WERI-Rb-1 (cell line): ENCODE measurements at regions not wholly inside any gene's neighbourhood (a gene's known extent, or its start where the extent isn't known, plus 50 kb on each side); places are given as distances from the start of the nearest gene placed in this dataset.

Source experiments
- DNase-seq: peaks from one replicate; pipeline ENCODE4 v3.0.0-alpha.2; 2020
- H3K27ac ChIP-seq: fragments of 250-450 bp; sonication (Bioruptor Pico); 2 replicates; pipeline ENCODE4 v1.5.1; 2020; ENCODE audit warnings: mild to moderate bottlenecking, moderate library complexity
- H3K27me3 ChIP-seq: fragments of 250-450 bp; sonication (Bioruptor Pico); 2 replicates; pipeline ENCODE4 v1.5.1; 2021; ENCODE audit warnings: mild to moderate bottlenecking, low read depth, moderate library complexity; ENCODE audit not compliant: insufficient read depth, severe bottlenecking
- H3K36me3 ChIP-seq: fragments of 250-450 bp; sonication (Bioruptor Pico); 2 replicates; pipeline ENCODE4 v1.5.1; 2020; ENCODE audit warnings: mild to moderate bottlenecking, moderate library complexity
- H3K4me3 ChIP-seq: 2 replicates; pipeline ENCODE4 v1.5.1; 2011; ENCODE audit warnings: low read depth, mild to moderate bottlenecking, control low read depth, low read length
- H3K9me3 ChIP-seq: fragments of 250-450 bp; sonication (Bioruptor Pico); 2 replicates; pipeline ENCODE4 v1.5.1; 2021; ENCODE audit warnings: mild to moderate bottlenecking, moderate library complexity; ENCODE audit not compliant: severe bottlenecking
- CTCF ChIP-seq: IDR thresholded peaks from 2 replicates; pipeline ENCODE4 v1.5.1; 2011; ENCODE audit warnings: low read depth, mild to moderate bottlenecking, control low read depth, inconsistent platforms, low read length

GRCh38 chr4:144595681-144596080 is 50.3 kb upstream of the HHIP start:
- Histone ChIP-seq H3K27me3 (no peaks in the 10 kb centered on the region), H3K9me3 (no peaks in the 10 kb centered on the region), H3K36me3 (no peaks in the 10 kb centered on the region), H3K4me3 (no peak overlapping the region), H3K27ac (no peak overlapping the region)
- no peak for TF ChIP-seq CTCF
- no peak for DNase-seq
